SU-DHL-6 (cell line): ENCODE measurements at regions not wholly inside any gene's neighbourhood (a gene's known extent, or its start where the extent isn't known, plus 50 kb on each side); places are given as distances from the start of the nearest gene placed in this dataset.

Source experiments
- H2AFZ ChIP-seq: fragments of 200-600 bp; sonication (generic); 2 replicates; pipeline ENCODE4 v1.6.1; 2014; ENCODE audit warnings: low read depth, mild to moderate bottlenecking, moderate library complexity, mixed read lengths, antibody characterized with exemption, low read length; ENCODE audit not compliant: severe bottlenecking
- H3F3A ChIP-seq: fragments of 200-600 bp; shearing (Covaris generic); 2 replicates; pipeline ENCODE4 v1.6.0; 2016; ENCODE audit warnings: antibody characterized with exemption, mild to moderate bottlenecking; ENCODE audit not compliant: insufficient read depth
- H3K27ac ChIP-seq: fragments of 200-600 bp; sonication (generic); 2 replicates; pipeline ENCODE4 v1.5.1; 2016; ENCODE audit warnings: low read depth, mild to moderate bottlenecking, low read length, moderate library complexity, mixed read lengths
- H3K27me3 ChIP-seq: fragments of 200-600 bp; sonication (generic), shearing (Covaris generic); 2 replicates; pipeline ENCODE4 v1.6.0; 2014; ENCODE audit warnings: mild to moderate bottlenecking, low read length
- H3K36me3 ChIP-seq: fragments of 200-600 bp; sonication (generic); 2 replicates; pipeline ENCODE4 v1.6.1; 2014; ENCODE audit warnings: mild to moderate bottlenecking, low read length, mixed read lengths
- H3K4me2 ChIP-seq: fragments of 300-600, 200-600 bp; shearing (Covaris generic), sonication (generic); 2 replicates; pipeline ENCODE4 v1.6.0; 2014; ENCODE audit warnings: low read length, low read depth, mild to moderate bottlenecking; ENCODE audit not compliant: poor library complexity, severe bottlenecking
- H3K4me3 ChIP-seq: fragments of 200-600 bp; sonication (generic); 2 replicates; pipeline ENCODE4 v1.5.1; 2014; ENCODE audit warnings: antibody characterized with exemption, low read length, mild to moderate bottlenecking, mixed read lengths; ENCODE audit not compliant: insufficient read depth, poor library complexity, severe bottlenecking
- H3K79me2 ChIP-seq: fragments of 200-600 bp; sonication (generic); 2 replicates; pipeline ENCODE4 v1.6.1; 2014; ENCODE audit warnings: mild to moderate bottlenecking, low read length, moderate library complexity; ENCODE audit not compliant: insufficient read depth
- H3K9ac ChIP-seq: fragments of 200-600 bp; sonication (generic); 2 replicates; pipeline ENCODE4 v1.7.0; 2014; ENCODE audit warnings: mild to moderate bottlenecking, low read length
- H3K9me2 ChIP-seq: fragments of 200-600 bp; sonication (generic); replicated peaks from 2 replicates; pipeline ENCODE4 v1.6.1; 2014; ENCODE audit warnings: low read length; ENCODE audit not compliant: insufficient read depth
- H3K9me3 ChIP-seq: fragments of 200-600 bp; sonication (generic); 2 replicates; pipeline ENCODE4 v1.6.1; 2014; ENCODE audit warnings: low read length, mixed read lengths; ENCODE audit not compliant: insufficient read depth
- H4K20me1 ChIP-seq: fragments of 200-600 bp; sonication (generic); 2 replicates; pipeline ENCODE4 v1.6.1; 2014; ENCODE audit warnings: low read depth, mild to moderate bottlenecking, antibody characterized with exemption, low read length, moderate library complexity, mixed read lengths
- EZH2phosphoT487 ChIP-seq: fragments of 200-600 bp; sonication (generic), shearing (Covaris generic); conservative IDR thresholded peaks from 2 replicates; pipeline ENCODE4 v1.6.1; 2018; ENCODE audit warnings: mild to moderate bottlenecking, antibody characterized with exemption, low read length, moderate library complexity, mixed read lengths
- TF ChIP-seq, protein P1 (sequence below): fragments of 200-600 bp; sonication (generic); IDR thresholded peaks from one replicate; pipeline ENCODE4 v1.5.1; 2017; ENCODE audit warnings: antibody characterized with exemption, mild to moderate bottlenecking, low read length, moderate library complexity; ENCODE audit not compliant: insufficient read depth, poor library complexity, severe bottlenecking

DNA sequence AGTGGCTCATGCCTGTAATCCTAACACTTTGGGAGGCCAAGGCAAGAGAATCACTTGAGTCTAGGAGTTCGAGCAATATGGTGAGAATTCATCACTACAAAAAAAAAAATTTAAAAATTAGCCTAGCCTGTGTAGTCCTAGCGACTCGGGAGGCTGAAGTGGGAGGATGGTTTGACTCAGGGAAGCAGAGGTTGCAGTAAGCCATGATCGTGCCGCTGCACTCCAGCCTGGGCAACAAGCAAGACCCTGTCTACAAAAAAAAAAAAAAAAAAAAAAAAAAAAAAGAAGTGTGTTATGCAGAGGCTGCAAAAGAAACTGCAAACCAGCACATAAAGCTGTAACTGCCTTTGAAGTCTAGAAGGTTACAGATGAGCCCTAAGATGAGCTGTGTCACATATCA lies 116.9 kb upstream of the SLC1A3 start:
- Histone ChIP-seq H4K20me1 (no peaks in the 10 kb centered on the region), H3K27me3 (no peaks in the 10 kb centered on the region), H3K9me3 (no peaks in the 10 kb centered on the region), H3K9me2 (no peaks in the 10 kb centered on the region), H3K4me2 (no peak overlapping the region), H3F3A (no peaks in the 10 kb centered on the region), H3K27ac (no peak overlapping the region), H3K36me3 (no peaks in the 10 kb centered on the region), H3K9ac (no peak overlapping the region), H2AFZ (no peak overlapping the region), H3K4me3 (no peak overlapping the region), H3K79me2 (no peaks in the 10 kb centered on the region)
- TF ChIP-seq, protein P1, sequence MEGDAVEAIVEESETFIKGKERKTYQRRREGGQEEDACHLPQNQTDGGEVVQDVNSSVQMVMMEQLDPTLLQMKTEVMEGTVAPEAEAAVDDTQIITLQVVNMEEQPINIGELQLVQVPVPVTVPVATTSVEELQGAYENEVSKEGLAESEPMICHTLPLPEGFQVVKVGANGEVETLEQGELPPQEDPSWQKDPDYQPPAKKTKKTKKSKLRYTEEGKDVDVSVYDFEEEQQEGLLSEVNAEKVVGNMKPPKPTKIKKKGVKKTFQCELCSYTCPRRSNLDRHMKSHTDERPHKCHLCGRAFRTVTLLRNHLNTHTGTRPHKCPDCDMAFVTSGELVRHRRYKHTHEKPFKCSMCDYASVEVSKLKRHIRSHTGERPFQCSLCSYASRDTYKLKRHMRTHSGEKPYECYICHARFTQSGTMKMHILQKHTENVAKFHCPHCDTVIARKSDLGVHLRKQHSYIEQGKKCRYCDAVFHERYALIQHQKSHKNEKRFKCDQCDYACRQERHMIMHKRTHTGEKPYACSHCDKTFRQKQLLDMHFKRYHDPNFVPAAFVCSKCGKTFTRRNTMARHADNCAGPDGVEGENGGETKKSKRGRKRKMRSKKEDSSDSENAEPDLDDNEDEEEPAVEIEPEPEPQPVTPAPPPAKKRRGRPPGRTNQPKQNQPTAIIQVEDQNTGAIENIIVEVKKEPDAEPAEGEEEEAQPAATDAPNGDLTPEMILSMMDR, result no peak
- no peak for TF ChIP-seq EZH2phosphoT487

DNA sequence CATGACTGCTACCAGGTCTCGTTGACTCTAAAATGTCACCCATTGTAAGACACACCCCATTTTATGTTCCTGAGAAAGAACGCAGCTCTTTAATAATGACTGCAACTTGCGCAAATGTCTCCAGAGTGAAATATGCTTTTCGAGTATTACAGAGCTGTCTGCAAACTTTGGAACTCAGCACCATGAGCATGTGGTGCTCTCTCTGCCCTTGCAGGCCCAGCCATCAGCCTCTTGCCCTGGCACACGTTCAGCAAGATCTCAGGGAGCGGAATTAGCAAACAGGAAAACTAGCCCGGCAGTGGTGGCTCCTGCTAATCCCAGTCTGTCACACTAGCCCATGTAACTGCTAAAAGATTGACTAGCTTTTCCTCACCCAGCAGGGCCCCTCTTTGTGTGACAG lies 114.5 kb upstream of the SLC1A3 start:
- H3K9ac ChIP-seq, result no peak overlapping the region
- TF ChIP-seq, protein P1, result no peak
- TF ChIP-seq EZH2phosphoT487, result no peak
- H3K4me3 ChIP-seq, result no peak overlapping the region
- no peaks in the 10 kb centered on the region for H3K9me3 ChIP-seq
- no peak overlapping the region for H2AFZ ChIP-seq
- no peak overlapping the region for H3K4me2 ChIP-seq
- H3F3A ChIP-seq, result no peaks in the 10 kb centered on the region
- H3K27me3 ChIP-seq, result no peaks in the 10 kb centered on the region
- no peaks in the 10 kb centered on the region for H4K20me1 ChIP-seq
- H3K9me2 ChIP-seq, result no peaks in the 10 kb centered on the region
- no peak overlapping the region for H3K27ac ChIP-seq
- no peaks in the 10 kb centered on the region for H3K36me3 ChIP-seq
- H3K79me2 ChIP-seq, result no peaks in the 10 kb centered on the region

DNA sequence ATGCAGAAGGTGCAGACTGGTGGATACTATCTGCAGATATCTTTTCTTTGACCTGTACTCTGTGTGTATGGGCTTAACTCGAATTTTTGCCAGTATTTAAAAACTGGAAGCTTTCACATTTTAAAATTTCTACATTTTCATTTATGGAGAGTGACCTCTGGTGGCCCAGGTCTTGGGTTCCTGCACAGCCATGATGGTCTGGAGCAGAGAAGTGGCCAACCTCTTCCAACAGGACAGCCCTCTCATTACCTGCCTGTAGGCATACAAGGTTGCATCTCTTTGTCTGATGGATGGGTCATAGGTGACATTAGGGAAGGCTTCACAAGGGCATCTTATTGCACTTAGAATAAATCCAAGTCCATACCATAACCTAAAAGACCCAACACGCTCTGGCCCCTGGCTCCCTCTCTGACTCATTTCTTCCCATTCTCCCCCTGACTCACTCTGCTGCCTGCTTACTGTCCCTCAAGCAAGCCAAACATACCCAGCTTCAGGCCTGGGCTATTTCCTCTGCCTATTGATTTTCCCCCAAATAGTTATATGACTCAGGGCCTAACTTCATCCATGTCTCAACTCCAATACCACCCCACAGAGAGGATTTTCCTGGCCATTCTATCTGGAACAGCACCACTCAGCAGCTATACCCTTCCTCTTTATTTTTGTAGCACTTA lies 113.3 kb upstream of the SLC1A3 start:
- Histone ChIP-seq H3K9me2 (no peaks in the 10 kb centered on the region), H3K9me3 (no peaks in the 10 kb centered on the region), H3K9ac (no peak overlapping the region), H2AFZ (no peak overlapping the region), H3K4me3 (no peak overlapping the region), H3K79me2 (no peaks in the 10 kb centered on the region), H3K27ac (no peak overlapping the region), H3K4me2 (no peak overlapping the region), H3K27me3 (no peaks in the 10 kb centered on the region), H3K36me3 (no peaks in the 10 kb centered on the region), H4K20me1 (no peaks in the 10 kb centered on the region), H3F3A (no peaks in the 10 kb centered on the region)
- no peak for TF ChIP-seq EZH2phosphoT487
- TF ChIP-seq, protein P1, result no peak
